ENCODE measurements at regions not wholly inside any gene's neighbourhood (a gene's known extent, or its start where the extent isn't known, plus 50 kb on each side); places are given as distances from the start of the nearest gene placed in this dataset.

DNA sequence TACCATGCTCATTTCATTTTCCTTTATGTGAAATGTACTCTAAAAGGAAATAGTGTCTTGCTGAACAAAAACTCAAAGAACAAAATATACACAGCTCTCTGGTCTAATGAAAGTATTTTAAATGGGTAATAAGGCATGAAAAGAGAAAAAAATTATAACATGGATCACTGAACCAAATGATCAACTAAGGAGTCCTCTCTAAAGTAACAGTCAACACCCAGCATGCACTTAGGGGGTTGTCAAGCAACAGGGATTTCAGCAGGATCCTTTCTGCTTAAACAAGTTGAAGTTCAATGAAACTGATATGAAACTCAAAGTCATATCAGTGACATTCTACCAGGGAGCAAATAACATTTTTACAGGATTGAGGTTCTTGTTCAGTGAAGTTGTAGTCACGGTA, 398.8 kb downstream of the SEC23A start:
- TF ChIP-seq, protein P1, sequence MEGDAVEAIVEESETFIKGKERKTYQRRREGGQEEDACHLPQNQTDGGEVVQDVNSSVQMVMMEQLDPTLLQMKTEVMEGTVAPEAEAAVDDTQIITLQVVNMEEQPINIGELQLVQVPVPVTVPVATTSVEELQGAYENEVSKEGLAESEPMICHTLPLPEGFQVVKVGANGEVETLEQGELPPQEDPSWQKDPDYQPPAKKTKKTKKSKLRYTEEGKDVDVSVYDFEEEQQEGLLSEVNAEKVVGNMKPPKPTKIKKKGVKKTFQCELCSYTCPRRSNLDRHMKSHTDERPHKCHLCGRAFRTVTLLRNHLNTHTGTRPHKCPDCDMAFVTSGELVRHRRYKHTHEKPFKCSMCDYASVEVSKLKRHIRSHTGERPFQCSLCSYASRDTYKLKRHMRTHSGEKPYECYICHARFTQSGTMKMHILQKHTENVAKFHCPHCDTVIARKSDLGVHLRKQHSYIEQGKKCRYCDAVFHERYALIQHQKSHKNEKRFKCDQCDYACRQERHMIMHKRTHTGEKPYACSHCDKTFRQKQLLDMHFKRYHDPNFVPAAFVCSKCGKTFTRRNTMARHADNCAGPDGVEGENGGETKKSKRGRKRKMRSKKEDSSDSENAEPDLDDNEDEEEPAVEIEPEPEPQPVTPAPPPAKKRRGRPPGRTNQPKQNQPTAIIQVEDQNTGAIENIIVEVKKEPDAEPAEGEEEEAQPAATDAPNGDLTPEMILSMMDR (IDR thresholded peaks at IDR 0.05; ENCODE audit: insufficient read depth, low read depth, low read length): no peak
- TF ChIP-seq EZH2 (IDR thresholded peaks at IDR 0.05; ENCODE audit: insufficient read depth, low read length): no peak
